Putamen (tissue), 1 donor: ENCODE measurements at regions not wholly inside any gene's neighbourhood (a gene's known extent, or its start where the extent isn't known, plus 50 kb on each side); places are given as distances from the start of the nearest gene placed in this dataset.
"Not testable (repeated sequence)": the region's sequence is repeated elsewhere in the genome, so short reads cannot be mapped to it uniquely, and the experiment has no call there.

Experiments used
- DNase-seq: peaks from one replicate; pipeline ENCODE4 v3.0.0-alpha.2; 2016; ENCODE audit warnings: low spot score

GRCh38 chr9:82382887-82383616 is 394.5 kb downstream of the SPATA31D1 start:
- no peak for DNase-seq

- no peak for DNase-seq
These were observed 397.1 kb downstream of the SPATA31D1 start for GRCh38 chr9:82385633-82386032.

- DNase-seq: no peak
These were observed 409.0 kb downstream of the SPATA31D1 start for GRCh38 chr9:82397534-82397933.

- DNase-seq: no peak
These were observed 415.8 kb downstream of the SPATA31D1 start for GRCh38 chr9:82404196-82404870.

GRCh38 chr9:82404881-82405280 is 416.3 kb downstream of the SPATA31D1 start:
- DNase-seq: no peak

- DNase-seq: no peak
These were observed 418.0 kb downstream of the SPATA31D1 start for GRCh38 chr9:82406456-82407085.

GRCh38 chr9:82410306-82410705 is 421.7 kb downstream of the SPATA31D1 start:
- DNase-seq: peak; percentile 49

- DNase-seq: no peak
These were observed 422.3 kb downstream of the SPATA31D1 start for GRCh38 chr9:82410866-82411265.

- DNase-seq: no peak
These were observed 424.2 kb downstream of the SPATA31D1 start for GRCh38 chr9:82412586-82413305.

GRCh38 chr9:82417501-82417900 is 428.9 kb downstream of the SPATA31D1 start:
- no peak for DNase-seq

GRCh38 chr9:82418334-82418733 is 429.8 kb downstream of the SPATA31D1 start:
- no peak for DNase-seq

GRCh38 chr9:82419696-82420486 is 431.3 kb downstream of the SPATA31D1 start:
- no peak for DNase-seq

- DNase-seq: no peak
These were observed 432.9 kb downstream of the SPATA31D1 start for GRCh38 chr9:82421498-82421897.

GRCh38 chr9:82423700-82424099 is 435.1 kb downstream of the SPATA31D1 start:
- no peak for DNase-seq

GRCh38 chr9:82424599-82425120 is 436.1 kb downstream of the SPATA31D1 start:
- no peak for DNase-seq

- DNase-seq: no peak
These were observed 442.5 kb downstream of the SPATA31D1 start for GRCh38 chr9:82431121-82431520.

GRCh38 chr9:82433290-82433931 is 444.8 kb downstream of the SPATA31D1 start:
- DNase-seq: not testable (repeated sequence)

GRCh38 chr9:82436475-82436874 is 447.9 kb downstream of the SPATA31D1 start:
- no peak for DNase-seq

- not testable (repeated sequence) for DNase-seq
These were observed 448.6 kb downstream of the SPATA31D1 start for GRCh38 chr9:82437183-82437582.

- DNase-seq: no peak
These were observed 450.0 kb downstream of the SPATA31D1 start for GRCh38 chr9:82438581-82438980.

GRCh38 chr9:82443312-82443711 is 454.7 kb downstream of the SPATA31D1 start:
- no peak for DNase-seq
